Stimulated activated CD8-positive, alpha-beta memory T cell treated with anti-CD3 and anti-CD28 coated beads, Interleukin-7, amount 100 ng/mL, for 4 hours (primary cell): ENCODE measurements at regions not wholly inside any gene's neighbourhood (a gene's known extent, or its start where the extent isn't known, plus 50 kb on each side); places are given as distances from the start of the nearest gene placed in this dataset.
"Not testable (repeated sequence)": the region's sequence is repeated elsewhere in the genome, so short reads cannot be mapped to it uniquely, and the experiment has no call there.

ENCODE experiments used
- DNase-seq, 2 donors: peaks; one replicate each; pipeline ENCODE4 v3.0.0-alpha.2; 2020; ENCODE audit warnings: low read depth in 2 of 2

DNA sequence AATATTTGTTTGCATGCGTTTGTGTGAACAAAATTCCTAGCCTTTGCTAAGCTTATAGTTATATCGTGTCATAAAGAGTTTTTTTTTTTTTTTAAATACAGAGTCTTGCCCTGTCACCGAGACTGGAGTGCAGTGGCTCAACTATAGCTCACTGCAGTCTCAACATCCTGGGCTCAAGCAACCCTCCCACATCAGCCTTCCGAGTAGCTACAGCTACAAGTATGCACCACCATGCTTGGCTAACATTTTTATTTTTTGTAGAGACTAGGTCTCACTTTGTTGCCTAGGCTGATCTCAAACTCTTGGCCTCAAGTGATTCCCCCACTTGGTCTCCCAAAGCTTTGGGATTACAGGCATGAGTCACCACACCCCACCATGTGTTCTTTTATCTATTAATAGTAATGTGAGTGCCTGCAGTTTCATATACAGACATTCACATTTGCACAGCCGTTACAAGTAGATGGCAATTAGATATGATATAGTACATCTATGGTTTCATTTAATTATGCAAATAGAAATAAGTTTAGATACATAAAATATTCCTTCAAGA lies 848.6 kb downstream of the PDCD6IP start:
- no peak for DNase-seq

DNA sequence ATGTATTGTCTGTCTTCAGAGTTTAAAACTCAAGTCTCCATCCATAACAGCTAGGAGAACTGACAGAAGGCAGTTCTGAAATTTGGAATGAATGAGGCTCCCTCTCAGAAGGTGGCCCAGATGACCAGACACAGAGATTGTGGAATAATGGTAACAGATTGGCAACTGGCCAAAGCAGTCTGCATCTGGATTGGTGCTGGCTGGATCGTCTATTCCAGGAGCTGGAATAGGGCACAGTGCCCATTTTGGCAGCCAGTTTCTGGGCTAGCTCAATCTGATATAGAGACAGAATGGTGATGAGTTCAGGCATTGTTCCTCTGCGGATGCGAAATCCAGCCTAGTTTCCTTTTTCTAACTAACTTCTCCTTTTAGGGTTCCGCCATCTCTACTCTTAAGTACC lies 851.7 kb downstream of the PDCD6IP start:
- DNase-seq, result no peak

DNA sequence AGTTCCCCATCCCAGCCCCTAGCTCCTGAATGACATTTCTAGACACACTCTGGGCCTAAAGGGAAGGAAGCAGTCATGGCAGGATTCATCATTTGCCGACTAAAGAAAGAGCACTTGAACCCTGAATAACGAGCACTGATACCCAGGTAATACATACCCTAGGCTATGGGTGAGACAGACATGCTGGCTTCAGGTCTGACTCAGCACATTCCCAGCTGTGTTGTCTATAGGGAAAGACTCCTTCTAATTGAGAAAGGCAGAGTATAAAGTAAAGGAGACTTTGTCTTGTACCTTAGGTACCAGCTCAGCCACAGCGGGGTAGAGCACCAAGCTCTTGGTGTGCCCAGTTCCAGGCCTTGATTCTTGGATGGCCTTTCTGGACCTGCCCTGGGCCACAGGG lies 870.5 kb downstream of the PDCD6IP start:
- no peak for DNase-seq

DNA sequence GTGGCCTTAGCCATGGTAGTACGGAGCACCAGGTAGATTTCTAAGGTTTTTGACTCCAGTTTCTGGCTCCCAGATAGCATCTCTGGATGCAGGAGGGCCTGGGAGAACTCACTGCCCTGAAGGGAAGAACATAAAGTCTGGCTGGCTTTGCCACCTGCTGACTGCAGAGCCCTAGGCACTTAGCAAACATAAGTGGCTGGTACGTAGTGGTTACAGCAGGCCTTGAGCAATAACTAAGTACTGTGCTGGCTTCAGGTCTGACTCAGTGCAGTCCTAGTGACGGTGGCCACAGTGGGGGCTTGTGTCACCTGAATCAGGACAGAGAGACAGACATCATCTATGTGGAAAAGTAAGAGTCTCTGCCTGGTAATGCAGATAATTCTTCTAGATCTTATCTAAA lies 871.1 kb downstream of the PDCD6IP start:
- DNase-seq, result no peak

DNA sequence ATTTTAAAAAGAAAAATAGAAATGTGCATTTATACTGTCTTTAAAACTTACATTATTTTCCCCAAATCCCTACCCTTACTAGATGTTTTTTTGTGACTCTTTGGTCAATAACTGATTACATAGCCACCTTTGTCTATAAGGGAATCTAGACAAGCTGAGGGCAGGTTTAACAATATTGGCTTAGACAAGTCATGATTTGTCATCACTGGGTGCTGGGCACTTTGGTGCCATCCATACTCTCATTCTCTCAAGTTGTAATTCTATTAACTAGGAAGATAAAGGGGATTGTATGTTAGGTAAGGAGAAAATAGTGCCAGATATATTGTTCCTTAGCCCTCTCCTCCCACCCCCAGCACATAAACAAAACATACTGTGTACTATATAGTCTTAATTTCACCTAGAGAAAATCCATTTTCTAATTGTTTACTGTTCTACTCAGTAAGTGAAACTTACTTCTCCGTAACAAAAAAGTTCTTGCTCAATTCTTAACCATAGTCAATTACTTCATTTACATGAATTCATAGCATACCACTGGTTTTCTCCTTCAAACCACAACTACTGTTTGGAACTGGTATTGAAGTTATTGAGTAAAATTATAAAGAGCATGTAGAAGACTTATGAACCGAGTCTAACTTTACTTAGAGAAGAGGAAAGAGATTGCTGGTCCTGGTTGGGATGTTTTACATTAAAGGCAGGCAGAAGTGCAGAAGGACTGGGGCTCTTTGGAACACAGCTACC lies 877.1 kb downstream of the PDCD6IP start:
- no peak for DNase-seq

DNA sequence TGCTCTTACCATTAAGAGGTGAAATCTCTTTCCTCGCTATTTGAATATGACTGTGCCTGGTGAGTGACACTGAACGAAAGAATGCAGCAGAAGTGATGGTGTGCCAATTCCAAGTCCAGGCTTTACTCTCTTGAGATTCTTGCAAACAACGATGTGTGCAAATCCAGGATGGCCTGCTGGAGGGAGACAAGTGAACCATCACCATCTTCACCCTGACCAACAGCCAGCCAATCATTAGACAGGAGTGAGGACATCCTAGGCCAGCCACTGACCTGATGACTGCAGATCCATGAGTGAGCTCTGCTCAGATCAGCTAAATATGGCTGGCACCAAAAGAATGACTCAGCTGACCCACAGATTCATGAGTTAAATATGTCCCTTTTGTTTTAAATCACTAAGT lies 878.0 kb downstream of the PDCD6IP start:
- DNase-seq, result no peak

DNA sequence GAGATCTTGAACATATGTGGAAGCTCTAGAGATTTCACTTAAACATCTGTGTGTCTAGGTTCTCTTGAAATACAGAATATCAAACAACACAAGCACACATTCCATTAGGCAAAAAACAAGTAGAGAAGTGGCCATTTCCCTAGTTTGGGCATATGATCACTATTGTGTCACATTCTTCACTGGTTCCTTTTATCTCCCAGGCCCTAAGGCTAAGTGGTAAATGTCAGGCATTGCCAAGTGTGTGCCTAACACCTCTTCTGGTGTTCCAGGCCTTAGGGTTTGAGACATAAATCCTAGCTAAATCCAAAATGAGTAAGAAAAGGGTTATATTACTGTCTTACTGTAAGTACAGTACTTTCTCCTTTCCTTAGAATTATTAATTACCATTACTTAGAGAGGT lies 880.1 kb downstream of the PDCD6IP start:
- no peak for DNase-seq

DNA sequence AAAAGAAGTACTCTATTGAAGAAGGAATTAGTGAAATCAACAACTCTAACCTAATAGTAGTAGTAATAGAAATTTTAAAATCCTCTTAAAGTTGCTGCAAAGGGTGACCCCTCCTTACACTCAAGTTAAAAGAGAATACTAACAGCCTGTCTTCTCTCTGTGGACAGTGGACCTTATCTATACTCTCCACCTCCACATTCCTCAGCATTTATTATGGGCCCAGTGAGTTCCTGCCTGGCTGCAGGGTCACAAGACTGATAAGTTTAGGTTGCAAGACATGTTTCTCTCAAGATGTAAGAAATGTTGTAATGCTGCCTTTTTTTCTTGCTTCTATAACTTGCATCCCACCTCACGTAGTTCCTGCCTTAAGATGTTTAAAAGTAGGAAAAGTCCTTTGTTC lies 880.6 kb downstream of the PDCD6IP start:
- not testable (repeated sequence) for DNase-seq

DNA sequence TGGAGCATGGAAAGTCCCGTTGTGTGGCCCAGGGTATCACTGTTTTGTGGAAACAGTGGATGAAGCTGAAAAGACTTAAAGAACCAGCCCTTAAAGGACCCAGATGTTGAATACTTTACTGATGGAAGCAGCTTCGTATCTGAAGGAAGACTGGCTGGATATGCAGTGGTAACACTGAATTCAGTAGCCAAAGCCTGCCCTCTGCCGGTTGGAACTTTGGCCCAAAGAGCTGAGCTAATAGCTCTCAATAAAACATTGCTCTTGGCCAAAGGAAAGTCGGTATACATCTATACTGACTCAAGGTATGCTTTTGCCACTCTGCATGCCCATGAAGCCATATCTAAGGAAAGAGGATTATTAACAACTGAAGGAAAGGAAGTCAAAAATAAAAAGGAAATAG lies 885.4 kb downstream of the PDCD6IP start:
- no peak for DNase-seq

DNA sequence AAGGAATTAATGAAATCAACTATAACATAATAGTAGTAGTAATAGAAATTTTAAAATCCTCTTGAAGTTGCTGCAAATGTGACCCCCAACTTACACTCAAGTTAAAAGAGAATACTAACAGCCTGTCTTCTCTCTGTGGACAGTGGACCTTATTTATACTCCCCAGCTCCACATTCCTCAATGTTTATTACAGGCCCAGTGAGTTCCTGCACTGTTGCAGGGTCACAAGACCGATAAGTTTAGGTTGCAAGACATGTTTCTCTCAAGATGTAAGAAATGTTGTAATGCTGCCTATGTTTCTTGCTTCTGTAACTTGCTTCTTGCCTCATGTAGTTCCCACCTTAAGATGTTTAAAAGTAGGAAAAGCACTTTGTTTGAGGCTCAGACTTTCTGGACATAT lies 888.1 kb downstream of the PDCD6IP start:
- no peak for DNase-seq

DNA sequence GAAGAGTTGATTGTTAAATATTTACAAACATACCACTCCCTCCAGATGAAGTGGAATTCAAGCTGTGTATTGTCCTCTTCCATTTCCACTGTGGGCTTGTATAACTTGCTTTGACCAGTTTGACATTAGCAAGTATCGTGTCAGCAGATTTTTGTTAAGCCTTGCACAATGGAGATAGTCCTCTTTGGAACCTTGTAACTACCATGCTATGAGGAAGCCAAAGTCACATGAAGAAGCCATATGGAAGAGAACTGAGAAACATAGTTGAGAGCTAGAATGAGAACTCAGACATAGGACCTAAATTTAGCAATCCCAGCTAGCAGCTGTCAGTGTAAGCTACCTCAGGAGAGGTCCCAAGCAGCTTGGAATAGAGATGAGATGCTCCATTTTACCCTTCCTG lies 889.2 kb downstream of the PDCD6IP start:
- DNase-seq, result no peak

DNA sequence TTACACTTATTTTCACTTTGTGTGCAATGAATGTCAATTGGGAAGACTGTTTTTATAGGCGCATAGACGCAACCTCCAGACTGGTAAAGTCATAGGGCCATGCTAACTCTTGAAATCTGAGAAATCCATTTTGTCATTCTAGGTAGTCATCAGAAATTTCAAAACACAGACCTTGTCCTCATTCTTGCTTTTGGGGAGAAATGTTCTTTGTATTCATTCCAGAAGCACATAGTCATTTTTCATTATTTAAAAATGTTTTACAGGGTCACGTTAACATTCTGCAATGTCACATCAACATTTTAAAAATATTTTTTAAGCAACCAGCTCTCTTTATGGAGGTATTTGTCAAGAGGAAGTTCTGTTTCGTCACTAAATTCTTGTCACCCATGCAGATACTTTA lies 898.4 kb downstream of the PDCD6IP start:
- no peak for DNase-seq

DNA sequence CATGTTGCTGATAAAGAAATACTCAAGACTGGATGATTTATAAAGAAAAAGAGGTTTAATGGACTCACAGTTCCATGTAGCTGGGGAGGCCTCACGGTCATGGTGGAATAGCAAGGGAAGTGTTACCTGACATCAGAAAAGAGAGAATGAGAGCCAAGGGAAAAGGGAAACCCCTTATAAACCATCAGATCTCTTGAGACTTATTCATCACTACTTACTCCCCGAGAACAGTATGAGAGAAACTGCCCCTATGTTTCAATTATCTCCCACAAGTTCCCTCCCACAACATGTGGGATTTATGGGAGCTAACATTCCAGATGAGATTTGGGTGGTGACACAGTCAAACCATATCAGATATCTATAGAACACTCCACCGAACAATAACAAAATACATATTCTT lies 904.6 kb downstream of the PDCD6IP start:
- DNase-seq, result no peak

DNA sequence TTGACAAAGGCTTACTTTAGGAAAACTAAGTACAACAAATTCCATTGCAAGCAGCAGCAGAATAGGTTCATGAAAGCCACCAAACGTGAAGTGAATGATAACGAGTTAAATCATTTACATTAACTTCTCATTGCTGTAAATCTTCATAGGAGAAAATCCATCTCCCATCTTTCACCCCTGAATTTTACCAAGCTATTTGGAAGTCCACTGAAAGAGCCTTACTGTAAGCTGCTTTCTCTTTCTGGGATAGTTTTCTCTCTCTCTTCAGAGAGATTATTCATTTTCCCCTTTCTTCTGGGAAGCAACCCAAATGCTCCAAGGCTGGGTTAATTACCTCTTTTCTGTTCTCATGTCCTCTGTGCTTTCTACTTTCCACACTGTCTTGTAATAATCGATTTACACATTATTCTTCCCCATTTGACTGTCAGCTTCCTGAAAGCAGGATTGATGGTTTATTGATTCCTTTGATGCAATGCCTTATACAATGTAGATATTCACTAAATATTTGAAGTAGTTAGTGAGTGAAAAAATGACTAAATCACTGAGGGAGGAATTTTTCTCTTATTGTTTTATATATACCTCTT lies 914.3 kb upstream of the ARPP21 start:
- no peak for DNase-seq

DNA sequence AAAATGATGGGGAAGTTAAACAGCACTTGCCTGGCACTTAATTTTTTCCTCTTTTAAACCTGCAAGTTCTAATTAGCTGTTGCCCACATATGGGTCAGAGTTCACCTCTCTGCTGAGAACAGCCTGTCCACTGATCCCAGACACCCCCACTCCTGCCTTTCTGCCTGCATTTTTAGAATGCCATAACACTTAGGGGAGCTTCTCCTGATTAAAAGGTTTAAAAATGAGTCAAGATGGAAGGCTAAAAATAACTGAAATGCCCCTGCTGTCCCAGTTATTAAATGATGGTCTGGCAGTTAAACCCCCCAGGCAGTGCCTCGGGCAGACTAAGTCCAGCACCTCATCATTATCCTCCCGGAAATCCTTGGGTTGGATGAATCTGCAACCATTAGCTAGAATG lies 913.6 kb upstream of the ARPP21 start:
- DNase-seq, result no peak

DNA sequence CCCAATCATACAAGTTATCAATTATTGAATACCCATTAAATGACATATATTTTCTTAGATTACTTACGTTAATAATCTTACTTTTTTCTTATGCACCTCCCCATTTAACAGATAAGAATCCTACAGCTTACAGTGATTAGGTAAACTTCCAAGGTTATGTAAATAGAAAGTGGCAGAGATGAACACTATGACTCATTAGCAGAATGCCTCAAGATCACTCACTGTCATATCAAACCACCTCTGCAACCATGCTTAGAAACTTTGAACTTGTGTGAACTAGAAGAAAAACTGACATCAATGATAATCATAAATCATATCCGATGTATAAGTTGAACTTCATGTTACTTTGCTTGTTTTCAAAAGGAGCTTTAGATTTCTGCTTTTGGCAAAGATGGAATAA lies 911.6 kb upstream of the ARPP21 start:
- DNase-seq, result no peak

DNA sequence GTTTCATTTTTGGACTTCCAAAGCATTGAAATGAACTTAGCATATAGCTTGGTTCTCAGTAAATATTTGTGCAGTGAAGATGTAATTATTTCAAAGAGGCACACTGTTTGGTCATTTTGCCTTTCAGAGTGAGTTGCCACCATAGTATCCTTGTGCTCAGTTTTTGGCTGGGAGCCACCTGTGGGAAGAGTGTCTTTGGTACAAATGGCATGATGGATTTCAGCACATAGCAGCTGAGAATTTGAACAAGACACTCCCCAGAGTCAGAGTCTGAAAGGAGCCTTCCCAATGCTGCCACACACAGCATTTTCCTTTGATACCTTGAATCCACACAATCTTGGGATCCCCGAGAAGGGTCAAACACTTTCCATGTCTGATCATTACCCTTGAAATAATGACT lies 897.2 kb upstream of the ARPP21 start:
- no peak for DNase-seq

DNA sequence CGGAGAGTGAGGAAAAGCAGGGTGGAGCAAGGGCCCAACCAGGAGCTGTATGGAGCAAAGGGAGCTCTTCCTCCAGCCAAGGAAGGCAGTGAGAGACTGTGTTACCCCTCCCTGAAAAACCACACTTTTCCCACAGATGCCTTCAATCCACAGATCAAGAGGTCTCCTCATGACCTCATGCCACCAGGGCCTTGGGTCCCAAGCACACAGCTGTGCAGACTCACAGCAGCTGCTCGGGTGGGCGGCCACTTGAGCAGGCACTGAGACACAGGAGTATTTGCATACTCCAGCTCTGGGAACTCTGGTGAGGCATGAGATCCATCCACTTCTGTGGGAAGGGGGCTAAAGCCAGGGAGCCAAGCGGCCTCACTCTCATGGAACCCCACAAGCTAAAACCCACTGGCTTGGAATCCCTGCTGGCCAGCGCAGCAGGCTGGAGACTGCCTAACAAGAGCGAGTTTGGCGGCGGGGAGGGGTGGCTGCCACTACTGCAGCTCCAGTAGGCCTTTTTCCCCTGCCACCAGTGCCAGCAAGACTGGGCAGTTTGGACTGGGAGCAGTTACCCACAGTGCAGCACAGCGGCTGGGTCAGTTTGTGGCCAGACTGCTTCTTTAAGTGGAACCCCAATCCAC lies 880.6 kb upstream of the ARPP21 start:
- no peak for DNase-seq

DNA sequence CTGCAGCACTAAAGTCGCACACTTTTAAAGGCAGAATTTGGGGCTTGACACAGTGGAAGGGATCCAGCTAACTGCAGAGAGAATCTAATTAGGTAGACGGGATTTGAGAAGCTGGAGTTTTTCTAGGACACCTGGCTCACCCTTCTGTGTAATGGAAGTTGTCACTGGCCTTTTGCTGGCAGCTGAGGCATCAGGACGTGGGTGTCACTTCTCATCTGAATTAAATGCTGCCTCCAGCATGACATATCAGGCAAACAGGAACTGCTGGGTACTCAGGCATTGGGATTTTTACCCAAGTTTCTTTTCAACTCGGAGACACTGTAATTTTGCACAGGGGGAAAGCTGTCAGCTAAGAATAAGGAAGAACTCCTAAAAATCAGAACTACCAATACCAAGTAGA lies 861.9 kb upstream of the ARPP21 start:
- DNase-seq, result no peak

DNA sequence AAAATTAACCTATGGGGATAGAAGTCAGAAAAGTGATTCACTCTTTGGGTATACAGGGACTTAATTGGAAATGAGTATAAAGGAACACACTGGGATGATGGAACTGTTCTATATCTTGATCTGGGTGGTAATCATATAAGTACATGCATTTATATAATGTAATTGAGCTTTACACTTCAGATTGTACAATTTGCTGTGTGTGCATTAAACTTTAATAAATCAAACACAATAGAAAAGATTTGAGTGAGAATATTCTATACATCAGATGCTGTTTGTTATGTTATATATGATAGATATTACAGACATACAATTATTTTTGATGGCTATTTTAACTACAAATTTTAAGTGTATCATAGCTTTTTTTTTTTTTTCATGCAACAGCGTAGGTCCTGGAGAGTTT lies 860.2 kb upstream of the ARPP21 start:
- DNase-seq, result no peak

DNA sequence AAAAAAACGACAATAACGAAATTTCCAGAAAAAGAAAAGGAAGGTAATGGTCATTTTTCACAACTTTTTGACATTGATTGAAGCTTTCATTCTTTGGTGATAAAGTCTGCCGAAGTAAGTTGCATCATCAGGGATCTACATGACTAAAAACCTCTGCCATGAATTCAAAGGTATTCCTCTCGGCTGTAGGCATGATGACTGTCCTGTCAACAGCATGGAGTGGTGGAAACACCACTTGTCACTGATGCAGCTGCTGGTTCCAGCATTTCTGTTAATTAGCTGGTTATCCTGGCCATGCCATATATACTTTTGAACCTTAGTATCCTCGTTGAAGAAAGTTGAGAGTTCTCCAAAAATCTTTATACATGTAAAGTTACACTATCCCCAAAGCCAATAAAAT lies 859.0 kb upstream of the ARPP21 start:
- DNase-seq, result no peak

DNA sequence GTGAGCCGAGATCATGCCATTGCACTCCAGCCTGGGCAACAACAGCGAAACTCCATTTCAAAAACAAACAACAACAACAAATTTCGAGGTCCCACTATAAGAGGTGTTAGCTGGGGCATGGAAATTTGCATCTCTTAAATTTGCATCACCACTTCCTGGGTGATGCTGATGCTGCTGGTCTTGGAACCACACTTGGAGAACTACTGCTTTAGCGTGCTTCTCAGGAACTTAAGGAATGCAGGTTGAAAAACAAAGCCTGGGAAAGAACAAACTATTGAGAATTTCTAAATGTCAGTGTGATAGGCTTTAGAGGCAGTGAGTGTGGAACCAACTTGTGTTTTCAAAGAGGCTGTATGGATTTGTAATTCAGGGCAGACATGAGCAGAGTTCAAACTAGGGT lies 858.4 kb upstream of the ARPP21 start:
- no peak for DNase-seq

DNA sequence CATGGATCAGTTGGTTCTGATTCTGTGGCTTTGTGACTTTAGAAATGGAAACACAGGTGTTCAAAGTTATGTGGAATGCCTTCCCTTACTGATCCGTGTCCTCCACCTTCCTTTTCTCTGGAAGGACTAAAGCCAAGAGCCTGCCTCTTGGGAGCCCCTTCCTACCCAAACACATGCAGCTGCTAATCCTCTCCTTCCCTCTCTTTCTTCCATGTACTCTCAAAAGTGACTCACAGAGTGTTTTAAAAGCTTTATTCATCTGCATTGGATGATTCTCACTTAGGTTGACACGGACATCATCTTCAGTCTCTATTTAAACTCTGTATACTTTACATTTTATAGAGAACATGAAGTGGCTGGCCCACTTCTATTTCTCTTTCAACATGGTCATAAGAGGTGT lies 856.5 kb upstream of the ARPP21 start:
- DNase-seq, result no peak
